Central memory CD8-positive, alpha-beta T cell (primary cell): ENCODE measurements at regions not wholly inside any gene's neighbourhood (a gene's known extent, or its start where the extent isn't known, plus 50 kb on each side); places are given as distances from the start of the nearest gene placed in this dataset.

Experiments
- ATAC-seq: fragments of 150-1000 bp; cut with Tn5 transposase; replicated peaks from 2 replicates; pipeline ENCODE4 v1.10.0; 2022; ENCODE audit warnings: mild to moderate bottlenecking, moderate FRiP score, moderate number of reproducible peaks; ENCODE audit not compliant: poor library complexity, severe bottlenecking; ENCODE audit errors: extremely low read depth
- DNase-seq, 2 donors: peaks; one replicate each; pipeline ENCODE4 v3.0.0; 2021; ENCODE audit warnings: low spot score in 2 of 2
- H3K27ac Mint-ChIP-seq: one replicate; pipeline ENCODE4 v1.8.0; 2022; ENCODE audit warnings: low read depth, mild to moderate bottlenecking, moderate library complexity, mixed read lengths
- H3K27me3 Mint-ChIP-seq: one replicate; pipeline ENCODE4 v1.8.0; 2022; ENCODE audit warnings: mixed read lengths
- H3K36me3 Mint-ChIP-seq: one replicate; pipeline ENCODE4 v1.8.0; 2022; ENCODE audit warnings: mild to moderate bottlenecking, moderate library complexity, mixed read lengths; ENCODE audit not compliant: insufficient read depth
- H3K4me1 Mint-ChIP-seq: one replicate; pipeline ENCODE4 v1.8.0; 2022; ENCODE audit warnings: mixed read lengths
- H3K4me3 Mint-ChIP-seq: one replicate; pipeline ENCODE4 v1.8.0; 2022; ENCODE audit warnings: mild to moderate bottlenecking, moderate library complexity, mixed read lengths
- H3K9me3 Mint-ChIP-seq: one replicate; pipeline ENCODE4 v1.8.0; 2022; ENCODE audit warnings: mixed read lengths

GRCh38 chr9:118269623-118270022 is 565.4 kb downstream of the TLR4 start:
- no peaks in the 10 kb centered on the region for H3K27me3 Mint-ChIP-seq
- no peak overlapping the region for H3K27ac Mint-ChIP-seq
- peaks cover 2% of the 10 kb centered on the region for H3K36me3 Mint-ChIP-seq
- H3K4me3 Mint-ChIP-seq = no peak overlapping the region
- DNase-seq = no peak
- no peaks in the 10 kb centered on the region for H3K4me1 Mint-ChIP-seq
- ATAC-seq = no peak
- H3K9me3 Mint-ChIP-seq = no peaks in the 10 kb centered on the region

DNA sequence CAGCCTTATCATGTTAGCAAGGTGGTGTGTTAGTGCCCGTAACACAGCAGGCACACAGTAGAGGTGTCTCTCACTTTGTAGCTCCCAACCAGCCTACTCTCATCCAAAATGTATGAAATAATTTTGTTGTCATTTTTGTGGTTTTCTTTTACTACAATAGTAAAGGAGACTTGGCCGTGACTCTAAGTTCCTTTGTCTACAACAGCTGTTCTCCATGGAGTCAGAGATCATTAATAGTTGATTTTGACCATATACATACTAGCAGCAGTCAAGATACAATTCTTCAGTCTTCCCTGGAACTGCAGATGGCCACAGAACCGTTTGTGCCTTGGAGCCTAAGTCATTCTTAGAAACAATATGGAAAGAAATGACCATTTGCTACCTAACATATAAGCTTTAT is 567.1 kb downstream of the TLR4 start:
- Mint-ChIP-seq H3K4me3 (no peak overlapping the region), H3K9me3 (no peaks in the 10 kb centered on the region), H3K27me3 (no peaks in the 10 kb centered on the region), H3K27ac (no peak overlapping the region), H3K36me3 (peaks cover 2% of the 10 kb centered on the region), H3K4me1 (no peaks in the 10 kb centered on the region)
- no peak for ATAC-seq
- no peak for DNase-seq

GRCh38 chr9:118271936-118272335 is 567.7 kb downstream of the TLR4 start:
- Mint-ChIP-seq H3K27me3 (no peaks in the 10 kb centered on the region), H3K4me3 (no peak overlapping the region), H3K36me3 (peaks cover 2% of the 10 kb centered on the region), H3K4me1 (no peaks in the 10 kb centered on the region), H3K27ac (no peak overlapping the region), H3K9me3 (no peaks in the 10 kb centered on the region)
- DNase-seq (no peak), ATAC-seq (no peak)

DNA sequence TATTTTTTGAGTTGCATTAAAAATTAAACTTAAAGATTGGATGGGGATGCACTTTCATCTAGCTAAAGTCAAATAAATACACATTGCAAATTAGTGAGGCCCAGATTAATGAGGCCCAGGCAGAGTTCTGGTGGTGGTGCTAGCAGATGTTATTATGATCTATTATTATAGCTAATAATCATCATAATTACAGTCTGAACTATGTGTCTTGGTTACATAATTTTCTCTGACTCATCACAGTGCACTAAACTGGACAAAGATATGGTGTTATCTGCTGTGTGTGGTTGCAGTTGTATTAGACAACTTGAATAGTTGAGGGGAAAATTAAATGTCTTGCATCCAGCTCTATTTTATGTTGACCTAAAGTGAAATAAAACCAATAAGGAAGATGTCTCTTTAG is 568.8 kb downstream of the TLR4 start:
- no peak overlapping the region for H3K27ac Mint-ChIP-seq
- no peak for ATAC-seq

DNA sequence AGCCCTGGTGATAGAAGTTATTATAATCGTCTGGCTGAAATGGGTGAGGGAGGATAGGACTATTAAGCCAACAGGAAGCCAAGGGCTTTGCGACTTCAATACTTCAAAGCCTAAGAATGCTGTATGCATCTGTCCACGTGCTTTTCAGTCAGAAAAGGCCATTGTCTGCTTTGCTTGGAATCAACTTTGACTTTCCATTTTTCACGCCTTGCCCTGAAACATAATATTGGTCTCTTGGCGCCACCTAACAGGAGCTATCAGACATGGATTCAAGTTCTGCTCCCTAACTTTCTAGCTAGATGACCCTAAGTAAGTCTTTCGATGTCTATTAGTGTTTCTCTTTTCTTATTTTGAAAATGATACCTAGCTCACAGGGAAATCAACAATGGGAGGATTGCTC is 572.6 kb downstream of the TLR4 start:
- no peak overlapping the region for H3K4me3 Mint-ChIP-seq
- H3K9me3 Mint-ChIP-seq = peaks cover 10% of the 10 kb centered on the region
- no peaks in the 10 kb centered on the region for H3K4me1 Mint-ChIP-seq
- DNase-seq (no peak), ATAC-seq (no peak)
- no peaks in the 10 kb centered on the region for H3K27me3 Mint-ChIP-seq
- H3K36me3 Mint-ChIP-seq = no peaks in the 10 kb centered on the region
- no peak overlapping the region for H3K27ac Mint-ChIP-seq

More for the DNA sequence above, 568.8 kb downstream of the TLR4 start:
- no peak for DNase-seq
- Mint-ChIP-seq H3K4me1 (no peaks in the 10 kb centered on the region), H3K36me3 (peaks cover 2% of the 10 kb centered on the region), H3K27me3 (no peaks in the 10 kb centered on the region), H3K4me3 (no peak overlapping the region), H3K9me3 (peaks cover 8% of the 10 kb centered on the region)

DNA sequence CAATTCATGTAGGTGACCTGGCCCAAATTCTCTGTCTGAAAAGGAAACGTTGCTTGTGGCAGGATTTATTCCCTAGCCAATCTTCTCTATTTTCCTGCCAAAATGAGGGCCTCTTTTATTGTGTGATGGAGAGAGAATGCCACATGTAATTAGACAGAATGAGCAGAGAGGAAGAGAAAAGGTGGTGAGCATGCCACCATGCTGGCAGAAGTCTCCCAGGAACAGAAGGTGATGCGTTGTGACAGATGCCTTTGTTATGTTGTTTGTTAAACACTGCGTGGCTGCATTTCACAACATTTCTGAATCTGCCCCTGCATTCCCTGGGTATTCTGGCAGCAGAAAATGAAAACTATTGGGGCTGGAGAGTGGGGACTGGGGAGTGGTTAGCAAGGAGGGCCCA is 577.6 kb downstream of the TLR4 start:
- Mint-ChIP-seq H3K27me3 (no peaks in the 10 kb centered on the region), H3K4me1 (no peaks in the 10 kb centered on the region), H3K4me3 (no peak overlapping the region), H3K36me3 (no peaks in the 10 kb centered on the region), H3K9me3 (peaks cover 10% of the 10 kb centered on the region), H3K27ac (no peak overlapping the region)
- ATAC-seq = no peak
- DNase-seq = no peak

DNA sequence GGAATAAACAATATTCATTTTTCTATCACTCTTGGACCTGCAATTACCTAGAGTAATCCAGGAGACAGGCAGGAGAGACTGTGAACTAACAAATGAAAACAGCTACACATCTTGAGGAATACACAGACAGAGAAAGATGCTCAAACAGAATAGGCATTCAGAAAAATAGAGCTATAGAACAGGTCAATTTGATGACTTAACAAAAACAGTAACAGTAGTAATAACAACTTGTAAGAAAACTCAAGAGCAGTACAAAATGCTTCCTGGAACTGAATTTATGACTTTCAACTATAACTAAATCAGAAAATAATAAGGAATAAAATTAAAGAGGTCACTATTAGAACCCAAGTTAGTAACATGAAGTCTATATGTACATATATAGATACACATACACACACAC is 579.3 kb downstream of the TLR4 start:
- DNase-seq (no peak), ATAC-seq (no peak)
- Mint-ChIP-seq H3K27ac (no peak overlapping the region), H3K9me3 (no peaks in the 10 kb centered on the region), H3K36me3 (no peaks in the 10 kb centered on the region), H3K4me1 (no peaks in the 10 kb centered on the region), H3K27me3 (no peaks in the 10 kb centered on the region), H3K4me3 (no peak overlapping the region)

DNA sequence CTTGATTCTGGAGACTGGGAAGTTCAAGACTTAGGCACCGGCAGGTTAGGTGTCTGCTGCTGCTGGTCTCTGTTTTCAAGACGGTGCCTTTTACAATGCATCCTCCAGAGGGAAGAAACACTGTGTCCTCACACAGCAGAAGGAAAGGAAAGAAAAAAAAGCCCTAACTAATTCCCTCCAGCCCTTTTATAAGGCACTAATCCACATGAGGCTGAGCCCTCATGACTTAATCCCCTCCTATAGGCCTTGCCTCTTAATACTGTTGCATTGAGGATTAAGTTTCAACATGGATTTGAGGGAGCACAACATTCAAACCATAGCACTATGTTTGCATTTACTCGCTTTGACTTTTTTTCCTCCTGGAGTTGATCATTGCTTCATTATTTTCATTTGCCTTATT is 585.9 kb downstream of the TLR4 start:
- Mint-ChIP-seq H3K36me3 (no peaks in the 10 kb centered on the region), H3K4me1 (no peaks in the 10 kb centered on the region), H3K9me3 (peaks cover 12% of the 10 kb centered on the region), H3K27ac (no peak overlapping the region), H3K27me3 (no peaks in the 10 kb centered on the region), H3K4me3 (no peak overlapping the region)
- ATAC-seq = no peak
- no peak for DNase-seq

DNA sequence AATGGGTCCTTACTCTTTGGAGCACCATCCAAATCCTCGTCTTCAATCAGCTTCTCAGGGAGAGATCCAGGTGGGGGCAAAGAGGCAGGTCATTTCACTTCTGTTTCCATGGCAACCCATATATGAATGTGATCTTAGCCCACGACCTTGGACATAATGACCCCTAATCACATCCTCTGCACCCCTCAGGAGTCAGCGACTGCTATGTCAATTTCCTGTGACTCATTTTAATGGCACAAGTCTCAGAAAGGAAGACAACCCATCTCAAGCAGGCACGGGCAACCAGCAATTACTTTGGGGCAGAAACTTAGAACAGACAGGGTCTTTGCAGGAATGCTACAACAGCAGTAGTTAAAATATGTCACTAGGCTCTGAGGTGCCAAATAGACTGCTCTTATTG is 591.2 kb downstream of the TLR4 start:
- no peaks in the 10 kb centered on the region for H3K4me1 Mint-ChIP-seq
- H3K9me3 Mint-ChIP-seq = peaks cover 17% of the 10 kb centered on the region
- ATAC-seq (no peak), DNase-seq (no peak)
- H3K27me3 Mint-ChIP-seq = no peaks in the 10 kb centered on the region
- no peak overlapping the region for H3K4me3 Mint-ChIP-seq
- no peaks in the 10 kb centered on the region for H3K36me3 Mint-ChIP-seq
- H3K27ac Mint-ChIP-seq = no peak overlapping the region

DNA sequence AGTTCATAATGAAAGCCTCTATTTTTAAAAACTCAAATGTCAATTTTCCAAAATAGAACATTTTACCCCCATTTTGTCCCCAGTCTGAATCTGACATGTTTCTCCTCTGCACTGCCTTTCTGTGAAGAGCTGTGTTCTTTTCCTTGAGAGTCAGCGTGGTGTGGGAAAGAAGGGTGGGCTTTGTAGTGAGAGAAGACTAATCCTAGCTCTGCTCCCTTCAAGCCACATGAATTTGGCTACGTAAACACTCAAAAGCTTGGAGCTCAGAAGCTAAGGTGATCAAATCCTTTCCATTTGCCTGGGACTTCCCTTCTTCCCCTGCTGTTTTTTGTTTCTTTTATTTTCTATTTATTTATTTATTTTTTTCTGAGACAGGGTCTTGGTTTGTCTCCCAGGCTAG is 598.5 kb downstream of the TLR4 start:
- Mint-ChIP-seq H3K4me1 (no peaks in the 10 kb centered on the region), H3K27ac (no peak overlapping the region), H3K27me3 (no peaks in the 10 kb centered on the region), H3K4me3 (no peak overlapping the region), H3K36me3 (no peaks in the 10 kb centered on the region), H3K9me3 (peaks cover 4% of the 10 kb centered on the region)
- ATAC-seq = no peak
- DNase-seq = no peak

DNA sequence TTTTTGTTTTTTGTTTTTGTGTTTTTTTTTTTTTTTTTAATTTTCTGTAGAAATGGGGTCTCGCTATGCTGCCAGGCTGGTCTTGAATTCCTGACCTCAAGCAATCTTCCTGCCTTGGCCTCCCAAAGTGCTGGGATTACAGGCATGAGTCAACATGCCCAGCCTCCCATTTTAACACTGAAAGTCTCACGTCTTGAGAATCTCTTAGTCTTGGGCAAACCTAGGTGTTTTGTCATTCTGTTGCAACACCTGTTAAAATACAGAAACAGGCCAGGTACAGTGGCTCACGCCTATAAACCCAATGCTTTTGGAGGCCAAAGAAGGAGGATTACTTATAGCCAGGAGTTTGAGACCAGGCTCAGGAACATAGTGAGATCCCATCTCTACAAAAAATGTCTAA is 599.0 kb downstream of the TLR4 start:
- ATAC-seq = no peak
- Mint-ChIP-seq H3K27me3 (no peaks in the 10 kb centered on the region), H3K4me1 (no peaks in the 10 kb centered on the region), H3K4me3 (no peak overlapping the region), H3K27ac (no peak overlapping the region), H3K36me3 (no peaks in the 10 kb centered on the region), H3K9me3 (peaks cover 1% of the 10 kb centered on the region)
- DNase-seq = no peak

- no peaks in the 10 kb centered on the region for H3K4me1 Mint-ChIP-seq
- H3K9me3 Mint-ChIP-seq = no peaks in the 10 kb centered on the region
- no peaks in the 10 kb centered on the region for H3K27me3 Mint-ChIP-seq
- DNase-seq (no peak), ATAC-seq (no peak)
- no peak overlapping the region for H3K27ac Mint-ChIP-seq
- no peaks in the 10 kb centered on the region for H3K36me3 Mint-ChIP-seq
- no peak overlapping the region for H3K4me3 Mint-ChIP-seq
Measured at GRCh38 chr9:118305331-118305730, 601.1 kb downstream of the TLR4 start.

DNA sequence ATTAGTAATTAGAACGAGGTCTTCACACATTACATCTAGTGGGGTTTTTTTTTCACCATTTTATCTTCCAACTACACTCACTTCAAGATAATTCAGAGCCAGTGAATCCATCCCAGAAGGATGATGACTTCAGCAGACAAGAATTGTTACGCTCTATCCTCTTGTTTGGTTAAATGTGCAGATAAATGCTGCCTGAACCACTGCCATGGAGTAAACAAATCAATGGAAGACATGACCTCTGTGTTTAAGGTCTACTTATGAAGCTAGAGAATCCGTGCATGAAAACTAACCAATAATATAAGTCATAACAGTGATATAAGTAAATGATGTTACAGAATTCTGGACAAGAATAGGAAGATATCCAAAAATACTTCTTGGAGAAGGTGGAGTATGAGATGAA is 602.6 kb downstream of the TLR4 start:
- no peaks in the 10 kb centered on the region for H3K27me3 Mint-ChIP-seq
- H3K4me3 Mint-ChIP-seq = no peak overlapping the region
- no peaks in the 10 kb centered on the region for H3K36me3 Mint-ChIP-seq
- no peaks in the 10 kb centered on the region for H3K9me3 Mint-ChIP-seq
- DNase-seq (no peak), ATAC-seq (no peak)
- no peaks in the 10 kb centered on the region for H3K4me1 Mint-ChIP-seq
- H3K27ac Mint-ChIP-seq = no peak overlapping the region

- no peaks in the 10 kb centered on the region for H3K27me3 Mint-ChIP-seq
- H3K36me3 Mint-ChIP-seq = no peaks in the 10 kb centered on the region
- no peak for ATAC-seq
- no peaks in the 10 kb centered on the region for H3K4me1 Mint-ChIP-seq
- H3K9me3 Mint-ChIP-seq = peaks cover 5% of the 10 kb centered on the region
- no peak for DNase-seq
- no peak overlapping the region for H3K27ac Mint-ChIP-seq
- H3K4me3 Mint-ChIP-seq = no peak overlapping the region
Measured at GRCh38 chr9:118313965-118314364, 609.8 kb downstream of the TLR4 start.
